Mesenchymal stem cell (in vitro differentiated cells and primary cell): ENCODE measurements at regions not wholly inside any gene's neighbourhood (a gene's known extent, or its start where the extent isn't known, plus 50 kb on each side); places are given as distances from the start of the nearest gene placed in this dataset.
A peak's percentile ranks its signal among the peaks of the same experiment; 100 is the strongest.

Experiments used
- DNase-seq: peaks from one replicate; pipeline ENCODE4 v3.0.0-alpha.2; 2013
- H2AFZ ChIP-seq: one replicate; pipeline ENCODE4 v1.6.1; 2013; ENCODE audit warnings: low read depth, mild to moderate bottlenecking, control low read depth, inconsistent platforms, low read length, moderate library complexity
- H2AK5ac ChIP-seq: 2 replicates; pipeline ENCODE4 v1.6.1; 2013; ENCODE audit warnings: low read length, moderate library complexity, mild to moderate bottlenecking, inconsistent platforms; ENCODE audit not compliant: severe bottlenecking
- H2BK120ac ChIP-seq: one replicate; pipeline ENCODE4 v1.6.1; 2013; ENCODE audit warnings: low read depth, mild to moderate bottlenecking, inconsistent platforms, low read length, moderate library complexity
- H2BK12ac ChIP-seq, 2 experiments: one replicate each; pipeline ENCODE4 v1.6.1; 2013; ENCODE audit warnings: inconsistent platforms in 2 of 2, low read length in 2 of 2, mild to moderate bottlenecking in 2 of 2, moderate library complexity in 2 of 2, control low read depth in 1 of 2
- H2BK15ac ChIP-seq: one replicate; pipeline ENCODE4 v1.6.1; 2013; ENCODE audit warnings: mild to moderate bottlenecking, low read depth, inconsistent platforms; ENCODE audit not compliant: poor library complexity, severe bottlenecking
- H2BK5ac ChIP-seq: 2 replicates; pipeline ENCODE4 v1.6.1; 2013; ENCODE audit warnings: low read depth, mild to moderate bottlenecking, low read length, control low read depth, inconsistent platforms; ENCODE audit not compliant: poor library complexity, severe bottlenecking
- H3K14ac ChIP-seq, 2 experiments: one replicate each; pipeline ENCODE4 v1.6.1; 2013; ENCODE audit warnings: inconsistent platforms in 2 of 2, low read length in 2 of 2, control low read depth in 1 of 2, mild to moderate bottlenecking in 1 of 2, moderate library complexity in 1 of 2
- H3K18ac ChIP-seq, 2 experiments: one replicate each; pipeline ENCODE4 v1.6.1; 2013; ENCODE audit warnings: inconsistent platforms in 2 of 2, low read length in 2 of 2, control low read depth in 1 of 2, low read depth in 1 of 2, mild to moderate bottlenecking in 1 of 2
- H3K23ac ChIP-seq, 2 experiments: one replicate each; pipeline ENCODE4 v1.6.1; 2013; ENCODE audit warnings: inconsistent platforms in 2 of 2, low read length in 2 of 2, mild to moderate bottlenecking in 2 of 2, moderate library complexity in 2 of 2, control low read depth in 1 of 2
- H3K27ac ChIP-seq: 2 replicates; pipeline ENCODE4 v1.5.1; 2013; ENCODE audit warnings: mild to moderate bottlenecking, moderate library complexity, low read length, control low read depth, inconsistent platforms; ENCODE audit not compliant: poor library complexity, severe bottlenecking
- H3K27me3 ChIP-seq, 2 experiments: 2 replicates each; pipeline versions ENCODE4 v1.6.1 to v1.7.0; 2013; ENCODE audit warnings: low read length in 2 of 2, mild to moderate bottlenecking in 2 of 2, moderate library complexity in 2 of 2, control low read depth in 1 of 2, inconsistent platforms in 1 of 2; ENCODE audit not compliant: control insufficient read depth in 1 of 2, insufficient read depth in 1 of 2
- H3K36me3 ChIP-seq, 2 experiments: 2 replicates each; pipeline versions ENCODE4 v1.6.1 to v1.7.0; 2013; ENCODE audit warnings: low read length in 2 of 2, control low read depth in 1 of 2, inconsistent platforms in 1 of 2, low read depth in 1 of 2, mild to moderate bottlenecking in 1 of 2; ENCODE audit not compliant: insufficient read depth in 2 of 2, control insufficient read depth in 1 of 2
- H3K4ac ChIP-seq, 2 experiments: one replicate each; pipeline ENCODE4 v1.6.1; 2013; ENCODE audit warnings: inconsistent platforms in 2 of 2, low read length in 2 of 2, mild to moderate bottlenecking in 2 of 2, moderate library complexity in 2 of 2, control low read depth in 1 of 2, low read depth in 1 of 2
- H3K4me1 ChIP-seq: 2 replicates; pipeline ENCODE4 v1.6.1; 2013; ENCODE audit warnings: low read depth, low read length, control low read depth; ENCODE audit not compliant: control insufficient read depth, insufficient read depth
- H3K4me2 ChIP-seq: 2 replicates; pipeline ENCODE4 v1.6.1; 2013; ENCODE audit warnings: low read length, mild to moderate bottlenecking, inconsistent platforms; ENCODE audit not compliant: poor library complexity, severe bottlenecking
- H3K4me3 ChIP-seq, 2 experiments: 2 replicates each; pipeline versions ENCODE4 v1.5.1 to v1.7.0; 2013; ENCODE audit warnings: low read length in 2 of 2, mild to moderate bottlenecking in 2 of 2, control low read depth in 1 of 2, low read depth in 1 of 2; ENCODE audit not compliant: insufficient read depth in 1 of 2
- H3K79me1 ChIP-seq: replicated peaks from 2 replicates; pipeline ENCODE4 v1.6.1; 2013; ENCODE audit warnings: mild to moderate bottlenecking, control low read depth, low read length, inconsistent platforms; ENCODE audit not compliant: poor library complexity, severe bottlenecking
- H3K9ac ChIP-seq: 2 replicates; pipeline ENCODE4 v1.7.0; 2013; ENCODE audit warnings: mild to moderate bottlenecking, low read length, moderate library complexity
- H3K9me3 ChIP-seq: 2 replicates; pipeline ENCODE4 v1.7.0; 2013; ENCODE audit warnings: mild to moderate bottlenecking, low read length; ENCODE audit not compliant: control insufficient read depth
- H4K8ac ChIP-seq: one replicate; pipeline ENCODE4 v1.6.1; 2013; ENCODE audit warnings: inconsistent platforms, mild to moderate bottlenecking, low read length, moderate library complexity
- H4K91ac ChIP-seq: one replicate; pipeline ENCODE4 v1.6.1; 2013; ENCODE audit warnings: mild to moderate bottlenecking, low read length, inconsistent platforms
- WGBS: methylation state at CpG from one replicate; pipeline ENCODE4 v1.1.7; 2013; ENCODE audit warnings: mixed read lengths; 5-methylcytosine and 5-hydroxymethylcytosine counted together

- Histone ChIP-seq H2BK120ac (no peak overlapping the region), H3K4me2 (no peak overlapping the region), H2BK5ac (no peak overlapping the region), H2AFZ (no peak overlapping the region), H2BK12ac (no peak overlapping the region), H3K4me3 (no peak overlapping the region), H3K27me3 (no peaks in the 10 kb centered on the region), H3K9ac (no peak overlapping the region), H3K4ac (no peak overlapping the region), H2AK5ac (no peak overlapping the region), H3K36me3 (no peaks in the 10 kb centered on the region), H4K91ac (no peak overlapping the region), H3K79me1 (no peaks in the 10 kb centered on the region), H3K4me1 (no peaks in the 10 kb centered on the region), H2BK15ac (no peak overlapping the region), H3K27ac (no peak overlapping the region), H3K9me3 (no peaks in the 10 kb centered on the region), H3K14ac (no peak overlapping the region), H3K23ac (no peak overlapping the region), H4K8ac (no peak overlapping the region), H3K18ac (no peak overlapping the region)
- WGBS: 83% methylated on average over 3 of the region's 4 CpGs
- no peak for DNase-seq
These were observed 609.0 kb upstream of the FZD8 start for GRCh38 chr10:36251068-36251467.

GRCh38 chr10:36248304-36248981 is 606.3 kb upstream of the FZD8 start:
- H3K9me3 ChIP-seq: no peaks in the 10 kb centered on the region
- H3K4me2 ChIP-seq: no peak overlapping the region
- peak overlapping the region in 1 of 2 experiments; percentile 75 for H3K18ac ChIP-seq
- H3K36me3 ChIP-seq: no peaks in the 10 kb centered on the region
- no peak overlapping the region for H2BK5ac ChIP-seq
- DNase-seq: no peak
- no peak overlapping the region for H2AFZ ChIP-seq
- H4K8ac ChIP-seq: peak overlapping the region; percentile 49
- WGBS: 94% methylated on average over 2 of the region's 5 CpGs
- H4K91ac ChIP-seq: no peak overlapping the region
- H2BK120ac ChIP-seq: peak overlapping the region; percentile 34
- H3K4me1 ChIP-seq: no peaks in the 10 kb centered on the region
- peak overlapping the region; percentile 48 for H2BK15ac ChIP-seq
- H3K27me3 ChIP-seq: no peaks in the 10 kb centered on the region
- H3K79me1 ChIP-seq: no peaks in the 10 kb centered on the region
- H3K9ac ChIP-seq: no peak overlapping the region
- H2BK12ac ChIP-seq: no peak overlapping the region
- H3K4me3 ChIP-seq: no peak overlapping the region
- no peak overlapping the region for H3K14ac ChIP-seq
- no peak overlapping the region for H3K4ac ChIP-seq
- H2AK5ac ChIP-seq: no peak overlapping the region
- no peak overlapping the region for H3K27ac ChIP-seq
- H3K23ac ChIP-seq: no peak overlapping the region

GRCh38 chr10:36247478-36247877 is 605.4 kb upstream of the FZD8 start:
- Histone ChIP-seq H2AFZ (no peak overlapping the region), H3K14ac (no peak overlapping the region), H3K27ac (no peak overlapping the region), H3K4ac (no peak overlapping the region), H4K8ac (no peak overlapping the region), H2BK5ac (no peak overlapping the region), H3K23ac (no peak overlapping the region), H2BK15ac (no peak overlapping the region), H2BK120ac (no peak overlapping the region), H3K36me3 (no peaks in the 10 kb centered on the region), H2BK12ac (peak overlapping the region in 1 of 2 experiments; percentile 72), H3K18ac (no peak overlapping the region), H3K9me3 (no peaks in the 10 kb centered on the region), H2AK5ac (no peak overlapping the region), H3K79me1 (no peaks in the 10 kb centered on the region), H4K91ac (no peak overlapping the region), H3K4me2 (no peak overlapping the region), H3K4me1 (no peaks in the 10 kb centered on the region), H3K4me3 (no peak overlapping the region), H3K9ac (no peak overlapping the region), H3K27me3 (no peaks in the 10 kb centered on the region)
- DNase-seq: no peak
- WGBS: 90% methylated on average over 2 of the region's 2 CpGs

- H3K4me2 ChIP-seq: no peak overlapping the region
- H3K4me1 ChIP-seq: no peaks in the 10 kb centered on the region
- no peak overlapping the region for H3K14ac ChIP-seq
- H2AFZ ChIP-seq: no peak overlapping the region
- peaks cover 6% of the 10 kb centered on the region for H3K9me3 ChIP-seq
- H4K91ac ChIP-seq: no peak overlapping the region
- no peak overlapping the region for H2BK5ac ChIP-seq
- H3K27ac ChIP-seq: no peak overlapping the region
- H2BK12ac ChIP-seq: no peak overlapping the region
- H3K79me1 ChIP-seq: no peaks in the 10 kb centered on the region
- WGBS: 100% methylated on average over 1 of the region's 2 CpGs
- no peak for DNase-seq
- no peak overlapping the region for H4K8ac ChIP-seq
- no peak overlapping the region for H3K9ac ChIP-seq
- H3K18ac ChIP-seq: no peak overlapping the region
- H3K27me3 ChIP-seq: no peaks in the 10 kb centered on the region
- no peak overlapping the region for H2BK120ac ChIP-seq
- no peak overlapping the region for H2AK5ac ChIP-seq
- H3K4ac ChIP-seq: no peak overlapping the region
- H3K36me3 ChIP-seq: no peaks in the 10 kb centered on the region
- no peak overlapping the region for H3K4me3 ChIP-seq
- no peak overlapping the region for H2BK15ac ChIP-seq
- no peak overlapping the region for H3K23ac ChIP-seq
These were observed 594.8 kb upstream of the FZD8 start for GRCh38 chr10:36236931-36237330.
